Upper lobe of right lung (tissue), 1 donor: ENCODE measurements at regions not wholly inside any gene's neighbourhood (a gene's known extent, or its start where the extent isn't known, plus 50 kb on each side); places are given as distances from the start of the nearest gene placed in this dataset.

Experiments used
- ATAC-seq: fragments of 200-7000 bp; cut with Tn5 transposase; one replicate; pipeline ENCODE4 v1.9.1; 2020; ENCODE audit warnings: mild to moderate bottlenecking, moderate library complexity
- DNase-seq: peaks from one replicate; pipeline ENCODE4 v3.0.0-alpha.2; 2020
- H3K27ac ChIP-seq: fragments of 200-600 bp; one replicate; pipeline ENCODE4 v1.8.0; 2022
- H3K27me3 ChIP-seq: fragments of 200-600 bp; one replicate; pipeline ENCODE4 v1.8.0; 2022; ENCODE audit warnings: mild to moderate bottlenecking
- H3K36me3 ChIP-seq: fragments of 200-600 bp; one replicate; pipeline ENCODE4 v1.8.0; 2022
- H3K4me1 ChIP-seq: fragments of 200-600 bp; one replicate; pipeline ENCODE4 v1.8.0; 2022
- H3K4me3 ChIP-seq: fragments of 200-600 bp; one replicate; pipeline ENCODE4 v1.8.0; 2022; ENCODE audit warnings: mild to moderate bottlenecking
- H3K9me3 ChIP-seq: fragments of 200-600 bp; one replicate; pipeline ENCODE4 v1.8.0; 2022
- intact Hi-C: fragments of 100-400 bp; cut with DNase I; formaldehyde crosslinking; loops from one replicate; pipeline ENCODE4 v1.11.0; 2022
- TF ChIP-seq, protein P1 (sequence below): fragments of 200-600 bp; IDR thresholded peaks from one replicate; pipeline ENCODE4 v1.8.0; 2022; ENCODE audit warnings: antibody characterized with exemption
- donor health status: DM: no; HTN: yes; CAD: no; lungs with severe emphysema.

- Histone ChIP-seq H3K4me3 (no peak overlapping the region), H3K27me3 (no peaks in the 10 kb centered on the region), H3K4me1 (no peaks in the 10 kb centered on the region), H3K27ac (no peak overlapping the region), H3K36me3 (no peaks in the 10 kb centered on the region), H3K9me3 (no peaks in the 10 kb centered on the region)
- no peak for DNase-seq
- TF ChIP-seq, protein P1, sequence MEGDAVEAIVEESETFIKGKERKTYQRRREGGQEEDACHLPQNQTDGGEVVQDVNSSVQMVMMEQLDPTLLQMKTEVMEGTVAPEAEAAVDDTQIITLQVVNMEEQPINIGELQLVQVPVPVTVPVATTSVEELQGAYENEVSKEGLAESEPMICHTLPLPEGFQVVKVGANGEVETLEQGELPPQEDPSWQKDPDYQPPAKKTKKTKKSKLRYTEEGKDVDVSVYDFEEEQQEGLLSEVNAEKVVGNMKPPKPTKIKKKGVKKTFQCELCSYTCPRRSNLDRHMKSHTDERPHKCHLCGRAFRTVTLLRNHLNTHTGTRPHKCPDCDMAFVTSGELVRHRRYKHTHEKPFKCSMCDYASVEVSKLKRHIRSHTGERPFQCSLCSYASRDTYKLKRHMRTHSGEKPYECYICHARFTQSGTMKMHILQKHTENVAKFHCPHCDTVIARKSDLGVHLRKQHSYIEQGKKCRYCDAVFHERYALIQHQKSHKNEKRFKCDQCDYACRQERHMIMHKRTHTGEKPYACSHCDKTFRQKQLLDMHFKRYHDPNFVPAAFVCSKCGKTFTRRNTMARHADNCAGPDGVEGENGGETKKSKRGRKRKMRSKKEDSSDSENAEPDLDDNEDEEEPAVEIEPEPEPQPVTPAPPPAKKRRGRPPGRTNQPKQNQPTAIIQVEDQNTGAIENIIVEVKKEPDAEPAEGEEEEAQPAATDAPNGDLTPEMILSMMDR, result no peak
- ATAC-seq, result no peak
- intact Hi-C loops, result no loop called here
Measured at GRCh38 chr4:29390921-29391320, 1329.2 kb upstream of the PCDH7 start.

- TF ChIP-seq, protein P1, result no peak
- ATAC-seq, result no peak
- Histone ChIP-seq H3K36me3 (no peaks in the 10 kb centered on the region), H3K27me3 (no peaks in the 10 kb centered on the region), H3K27ac (no peak overlapping the region), H3K9me3 (no peaks in the 10 kb centered on the region), H3K4me1 (no peaks in the 10 kb centered on the region), H3K4me3 (no peak overlapping the region)
- intact Hi-C loops, result no loop called here
- DNase-seq, result no peak
Measured at GRCh38 chr4:29405116-29405515, 1315.1 kb upstream of the PCDH7 start.

DNA sequence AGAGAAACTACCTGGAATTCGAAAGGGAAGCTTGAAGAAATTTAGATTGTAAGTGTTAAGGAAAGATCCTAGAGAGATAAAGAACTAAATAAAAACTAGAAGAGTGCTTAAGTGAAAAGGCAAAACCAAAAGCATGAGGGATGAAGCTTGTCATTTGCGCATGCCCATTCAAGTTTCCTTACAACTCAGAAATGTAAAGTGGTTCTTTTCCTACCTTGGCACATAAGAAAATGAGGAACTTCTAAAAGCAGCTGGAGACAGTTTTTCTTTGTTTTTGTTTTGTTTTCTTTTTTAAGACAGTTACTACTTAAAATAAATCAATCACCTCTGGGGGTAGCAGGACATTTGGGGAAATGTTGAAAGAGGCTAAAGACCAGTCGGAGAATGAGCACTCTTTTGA lies 1304.4 kb upstream of the PCDH7 start:
- H3K4me3 ChIP-seq, result no peak overlapping the region
- DNase-seq, result no peak
- no peaks in the 10 kb centered on the region for H3K27me3 ChIP-seq
- H3K9me3 ChIP-seq, result no peaks in the 10 kb centered on the region
- no peak overlapping the region for H3K27ac ChIP-seq
- TF ChIP-seq, protein P1, result no peak
- H3K4me1 ChIP-seq, result no peaks in the 10 kb centered on the region
- no peak for ATAC-seq
- intact Hi-C loops, result no loop called here
- no peaks in the 10 kb centered on the region for H3K36me3 ChIP-seq

DNA sequence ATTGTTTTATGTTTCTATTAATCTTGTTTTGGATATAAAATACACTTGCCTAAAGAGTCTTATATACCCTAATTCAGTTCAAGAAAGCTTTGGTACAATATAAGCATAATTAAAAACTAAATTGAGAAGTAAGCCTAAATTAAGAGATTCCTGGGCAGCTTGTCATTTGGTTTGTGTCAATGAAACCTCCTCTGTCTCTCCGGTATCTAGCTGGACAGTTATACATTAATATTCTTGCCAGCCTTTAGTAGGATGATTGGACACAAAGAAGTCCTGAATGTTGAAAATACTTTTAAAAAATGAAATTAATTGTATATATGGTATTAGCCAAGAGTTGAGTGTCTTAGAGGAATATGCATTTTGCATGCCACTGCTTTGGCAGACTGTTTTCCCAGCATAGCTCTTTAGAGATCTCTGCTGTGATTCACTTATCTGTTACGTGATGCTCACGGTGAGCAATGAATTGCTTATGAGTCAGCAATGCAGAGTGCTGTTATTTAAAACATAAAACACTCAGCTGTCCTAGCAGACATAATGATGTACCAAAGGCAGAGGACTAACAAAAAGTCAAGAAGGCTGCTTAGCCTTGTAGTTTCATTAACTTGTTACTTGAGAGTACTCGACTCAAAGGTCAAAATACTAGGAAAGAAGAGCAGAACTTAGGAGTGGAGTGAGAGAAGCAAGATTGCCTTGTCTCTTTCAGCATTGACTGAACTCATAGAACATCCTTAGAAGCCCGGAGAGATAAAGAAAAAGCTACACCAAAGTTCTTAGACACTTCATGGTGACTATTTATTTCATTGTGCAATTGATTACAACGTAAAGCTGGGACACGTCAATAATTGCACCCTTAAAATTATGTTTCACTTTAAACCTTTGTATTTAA lies 1296.1 kb upstream of the PCDH7 start:
- Histone ChIP-seq H3K36me3 (no peaks in the 10 kb centered on the region), H3K4me1 (no peaks in the 10 kb centered on the region), H3K27me3 (no peaks in the 10 kb centered on the region), H3K4me3 (no peak overlapping the region), H3K9me3 (no peaks in the 10 kb centered on the region), H3K27ac (no peak overlapping the region)
- intact Hi-C loops, result no loop called here
- DNase-seq (no peak), ATAC-seq (no peak)
- TF ChIP-seq, protein P1, result no peak

- H3K27me3 ChIP-seq, result no peaks in the 10 kb centered on the region
- H3K4me1 ChIP-seq, result no peaks in the 10 kb centered on the region
- DNase-seq, result no peak
- H3K27ac ChIP-seq, result no peak overlapping the region
- no peak overlapping the region for H3K4me3 ChIP-seq
- TF ChIP-seq, protein P1, result no peak
- intact Hi-C loops, result no loop called here
- no peaks in the 10 kb centered on the region for H3K9me3 ChIP-seq
- ATAC-seq, result no peak
- no peaks in the 10 kb centered on the region for H3K36me3 ChIP-seq
Measured at GRCh38 chr4:29453303-29453820, 1266.8 kb upstream of the PCDH7 start.
